ENCODE measurements at regions not wholly inside any gene's neighbourhood (a gene's known extent, or its start where the extent isn't known, plus 50 kb on each side); places are given as distances from the start of the nearest gene placed in this dataset.
"Not testable (repeated sequence)": the region's sequence is repeated elsewhere in the genome, so short reads cannot be mapped to it uniquely, and the experiment has no call there.

DNA sequence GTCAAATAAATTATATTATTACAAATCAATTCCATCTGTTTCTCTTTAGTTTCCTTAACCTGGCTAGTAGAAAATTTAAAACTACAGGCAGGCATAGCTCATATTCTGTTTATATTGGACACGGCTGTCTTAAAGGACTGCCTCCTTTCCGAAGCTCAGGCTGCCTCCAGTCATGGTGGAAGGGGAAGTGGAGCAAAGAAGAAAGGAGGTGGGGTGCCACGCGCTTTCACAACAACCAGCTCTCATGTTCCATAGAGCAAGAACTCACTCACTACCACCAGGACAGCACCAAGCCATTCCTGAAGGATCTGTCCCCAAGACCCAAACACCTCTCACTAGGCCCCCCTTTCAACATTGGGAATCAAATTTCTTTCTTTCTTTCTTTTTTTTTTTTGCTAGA lies 149.3 kb upstream of the KCNJ18 start:
- peaks cover 12% of the 10 kb centered on the region for H3K36me3 Mint-ChIP-seq (ENCODE audit: unreplicated experiment)
- H3K27ac Mint-ChIP-seq (ENCODE audit: unreplicated experiment), result no peak overlapping the region

DNA sequence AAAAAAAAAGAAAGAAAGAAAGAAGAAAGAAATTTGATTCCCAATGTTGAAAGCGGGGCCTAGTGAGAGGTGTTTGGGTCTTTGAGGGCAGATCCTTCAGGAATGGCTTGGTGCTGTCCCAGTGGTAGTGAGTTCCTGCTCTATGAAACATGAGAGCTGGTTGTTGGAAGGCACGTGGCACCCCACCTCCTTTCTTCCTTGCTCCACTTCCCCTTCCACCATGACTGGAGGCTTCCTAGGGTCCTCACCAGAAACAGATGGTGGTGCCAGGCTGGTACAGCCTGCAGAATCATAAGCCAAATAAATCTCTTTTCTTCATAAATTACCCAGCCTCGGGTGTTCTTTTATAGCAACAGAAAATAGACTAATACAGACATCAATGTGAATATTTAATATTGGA lies 147.3 kb upstream of the KCNJ18 start:
- no peaks in the 10 kb centered on the region for H3K36me3 Mint-ChIP-seq (ENCODE audit: unreplicated experiment)
- TF ChIP-seq, protein P1, sequence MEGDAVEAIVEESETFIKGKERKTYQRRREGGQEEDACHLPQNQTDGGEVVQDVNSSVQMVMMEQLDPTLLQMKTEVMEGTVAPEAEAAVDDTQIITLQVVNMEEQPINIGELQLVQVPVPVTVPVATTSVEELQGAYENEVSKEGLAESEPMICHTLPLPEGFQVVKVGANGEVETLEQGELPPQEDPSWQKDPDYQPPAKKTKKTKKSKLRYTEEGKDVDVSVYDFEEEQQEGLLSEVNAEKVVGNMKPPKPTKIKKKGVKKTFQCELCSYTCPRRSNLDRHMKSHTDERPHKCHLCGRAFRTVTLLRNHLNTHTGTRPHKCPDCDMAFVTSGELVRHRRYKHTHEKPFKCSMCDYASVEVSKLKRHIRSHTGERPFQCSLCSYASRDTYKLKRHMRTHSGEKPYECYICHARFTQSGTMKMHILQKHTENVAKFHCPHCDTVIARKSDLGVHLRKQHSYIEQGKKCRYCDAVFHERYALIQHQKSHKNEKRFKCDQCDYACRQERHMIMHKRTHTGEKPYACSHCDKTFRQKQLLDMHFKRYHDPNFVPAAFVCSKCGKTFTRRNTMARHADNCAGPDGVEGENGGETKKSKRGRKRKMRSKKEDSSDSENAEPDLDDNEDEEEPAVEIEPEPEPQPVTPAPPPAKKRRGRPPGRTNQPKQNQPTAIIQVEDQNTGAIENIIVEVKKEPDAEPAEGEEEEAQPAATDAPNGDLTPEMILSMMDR (IDR thresholded peaks at IDR 0.05; ENCODE audit: partially characterized antibody, unreplicated experiment), result no peak
- H3K4me3 Mint-ChIP-seq (ENCODE audit: unreplicated experiment), result no peak overlapping the region
- H3K27me3 Mint-ChIP-seq (ENCODE audit: unreplicated experiment), result no peaks in the 10 kb centered on the region
- no peak for DNase-seq
- peaks cover 1% of the 10 kb centered on the region for H3K9me3 Mint-ChIP-seq (ENCODE audit: unreplicated experiment)
- H3K27ac Mint-ChIP-seq (ENCODE audit: unreplicated experiment), result no peak overlapping the region
- H3K4me1 Mint-ChIP-seq (ENCODE audit: low read depth, unreplicated experiment), result peaks cover 14% of the 10 kb centered on the region

More for the DNA sequence above, 149.3 kb upstream of the KCNJ18 start:
- peaks cover 2% of the 10 kb centered on the region for H3K4me1 Mint-ChIP-seq (ENCODE audit: low read depth, unreplicated experiment)
- DNase-seq, result no peak
- TF ChIP-seq, protein P1 (IDR thresholded peaks at IDR 0.05; ENCODE audit: partially characterized antibody, unreplicated experiment), result no peak
- H3K27me3 Mint-ChIP-seq (ENCODE audit: unreplicated experiment), result no peaks in the 10 kb centered on the region
- peaks cover 1% of the 10 kb centered on the region for H3K9me3 Mint-ChIP-seq (ENCODE audit: unreplicated experiment)
- no peak overlapping the region for H3K4me3 Mint-ChIP-seq (ENCODE audit: unreplicated experiment)

DNA sequence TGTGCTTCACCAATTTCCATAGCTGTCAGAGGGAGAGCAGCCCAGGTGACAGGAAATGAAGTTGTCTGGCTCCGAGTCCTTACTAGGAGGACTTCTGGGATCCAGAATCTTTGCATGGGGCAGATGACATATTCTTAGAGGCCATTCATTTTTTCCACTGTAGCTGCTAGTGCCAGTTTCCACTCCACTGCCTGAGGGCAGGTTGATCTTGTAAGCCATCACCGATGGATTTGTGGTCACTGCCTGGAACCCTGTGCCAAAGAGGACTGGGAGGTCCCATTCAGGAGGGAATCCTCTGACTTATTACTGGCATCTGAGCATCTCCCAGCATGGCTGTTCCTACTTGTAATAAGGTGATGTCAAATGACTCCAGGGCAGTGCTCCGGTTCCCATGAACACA lies 144.1 kb upstream of the KCNJ18 start:
- H3K27me3 Mint-ChIP-seq (ENCODE audit: unreplicated experiment), result no peaks in the 10 kb centered on the region
- H3K9me3 Mint-ChIP-seq (ENCODE audit: unreplicated experiment), result peaks cover 7% of the 10 kb centered on the region
- H3K4me3 Mint-ChIP-seq (ENCODE audit: unreplicated experiment), result peak overlapping the region; percentile 87
- no peak for DNase-seq
- H3K4me1 Mint-ChIP-seq (ENCODE audit: low read depth, unreplicated experiment), result peaks cover 14% of the 10 kb centered on the region
- H3K27ac Mint-ChIP-seq (ENCODE audit: unreplicated experiment), result no peak overlapping the region
- TF ChIP-seq, protein P1 (IDR thresholded peaks at IDR 0.05; ENCODE audit: partially characterized antibody, unreplicated experiment), result no peak
- no peaks in the 10 kb centered on the region for H3K36me3 Mint-ChIP-seq (ENCODE audit: unreplicated experiment)

DNA sequence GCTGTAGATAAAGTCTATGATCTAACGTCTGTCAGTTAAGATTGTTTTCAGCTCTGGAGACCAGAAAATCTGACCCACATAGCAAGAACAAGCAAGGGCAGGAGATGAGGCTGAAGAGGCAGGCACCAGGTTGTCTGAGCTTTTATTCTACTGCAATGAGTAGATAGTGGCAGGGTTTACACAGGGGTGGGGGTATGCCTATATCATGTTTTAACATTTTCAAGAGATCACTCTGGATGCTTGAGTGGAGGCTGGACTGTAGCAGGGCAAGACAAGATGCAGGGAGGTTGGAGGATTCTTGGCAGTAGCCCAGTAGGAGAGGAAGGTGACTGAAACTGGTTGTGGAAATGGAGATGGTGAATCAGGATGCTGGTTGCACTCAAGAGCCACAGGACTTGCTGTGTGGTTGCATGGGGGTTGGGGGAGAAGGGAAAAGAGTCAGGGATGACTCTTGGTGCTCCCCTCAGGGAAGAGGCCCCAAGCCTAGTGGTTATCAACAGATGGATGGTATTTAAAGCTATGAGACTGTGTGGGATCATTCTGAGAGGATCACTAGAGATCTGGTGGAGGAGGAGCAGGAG lies 143.1 kb upstream of the KCNJ18 start:
- Mint-ChIP-seq H3K4me1 (ENCODE audit: low read depth, unreplicated experiment) (peaks cover 14% of the 10 kb centered on the region), H3K9me3 (ENCODE audit: unreplicated experiment) (peaks cover 9% of the 10 kb centered on the region), H3K36me3 (ENCODE audit: unreplicated experiment) (no peaks in the 10 kb centered on the region), H3K27ac (ENCODE audit: unreplicated experiment) (no peak overlapping the region), H3K4me3 (ENCODE audit: unreplicated experiment) (peak overlapping the region; percentile 87), H3K27me3 (ENCODE audit: unreplicated experiment) (no peaks in the 10 kb centered on the region)
- DNase-seq, result no peak
- TF ChIP-seq, protein P1 (IDR thresholded peaks at IDR 0.05; ENCODE audit: partially characterized antibody, unreplicated experiment), result no peak

DNA sequence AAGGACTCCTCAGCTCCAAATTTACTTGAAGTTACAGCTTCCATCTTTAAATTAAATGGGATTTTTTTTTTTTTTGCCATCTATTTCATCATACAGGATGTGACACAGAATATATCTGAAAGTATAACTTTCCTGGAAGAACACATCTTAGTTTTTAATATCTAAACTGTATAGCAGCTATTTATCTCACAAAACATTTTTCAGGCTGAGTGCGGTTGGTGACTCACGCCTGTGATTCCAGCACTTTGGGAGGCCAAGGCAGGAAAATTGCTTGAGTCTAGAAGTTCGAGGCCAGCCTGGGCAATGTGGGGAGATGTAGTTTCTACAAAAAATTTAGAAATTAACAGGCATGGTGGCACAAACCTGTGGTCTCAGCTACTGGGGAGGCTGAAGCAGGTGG lies 142.3 kb upstream of the KCNJ18 start:
- H3K9me3 Mint-ChIP-seq (ENCODE audit: unreplicated experiment), result peaks cover 12% of the 10 kb centered on the region
- not testable (repeated sequence) for DNase-seq; H3K36me3 Mint-ChIP-seq (ENCODE audit: unreplicated experiment); H3K27me3 Mint-ChIP-seq (ENCODE audit: unreplicated experiment)
- H3K4me1 Mint-ChIP-seq (ENCODE audit: low read depth, unreplicated experiment), result peaks cover 14% of the 10 kb centered on the region
- H3K27ac Mint-ChIP-seq (ENCODE audit: unreplicated experiment), result peak overlapping the region; percentile 22
- peak overlapping the region; percentile 87 for H3K4me3 Mint-ChIP-seq (ENCODE audit: unreplicated experiment)

Data from glutamatergic neuron (in vitro differentiated cells).